SK-N-SH (cell line): ENCODE measurements at regions not wholly inside any gene's neighbourhood (a gene's known extent, or its start where the extent isn't known, plus 50 kb on each side); places are given as distances from the start of the nearest gene placed in this dataset.

Experiments
- CHD2 ChIP-seq: fragments of 150-350 bp; IDR thresholded peaks from 2 replicates; pipeline ENCODE4 v1.6.1; 2018; ENCODE audit warnings: low read length; ENCODE audit not compliant: partially characterized antibody
- CTCF ChIP-seq: fragments of 200-600 bp; sonication (generic); IDR thresholded peaks from 2 replicates; pipeline ENCODE4 v1.6.1; 2017; ENCODE audit warnings: antibody characterized with exemption, mild to moderate bottlenecking, moderate library complexity
- NFIC ChIP-seq: IDR thresholded peaks from 2 replicates; pipeline ENCODE4 v1.4.0; 2012; ENCODE audit warnings: borderline replicate concordance
- NRF1 ChIP-seq: IDR thresholded peaks from 2 replicates; pipeline ENCODE4 v1.6.1; 2012; ENCODE audit warnings: low read depth, mild to moderate bottlenecking, low read length
- PBX3 ChIP-seq: IDR thresholded peaks from 2 replicates; pipeline ENCODE4; 2012
- POLR2AphosphoS5 ChIP-seq: IDR thresholded peaks from 2 replicates; pipeline ENCODE4 v1.6.1; 2012; ENCODE audit warnings: low read depth, low read length
- REST ChIP-seq: IDR thresholded peaks from 2 replicates; pipeline ENCODE4 v1.6.1; 2012; ENCODE audit warnings: mild to moderate bottlenecking, low read depth, low read length, moderate library complexity
- RFX5 ChIP-seq: IDR thresholded peaks from 2 replicates; pipeline ENCODE4 v1.6.1; 2012; ENCODE audit warnings: mild to moderate bottlenecking, improper control_type of control experiment, low read length
- USF1 ChIP-seq: IDR thresholded peaks from 2 replicates; pipeline ENCODE4 v1.4.0; 2012; ENCODE audit warnings: low read depth, borderline replicate concordance
- USF2 ChIP-seq: fragments of 150-350 bp; IDR thresholded peaks from 2 replicates; pipeline ENCODE4 v1.6.1; 2017; ENCODE audit warnings: antibody characterized with exemption, low read length, low read depth, borderline replicate concordance
- ZBTB33 ChIP-seq: IDR thresholded peaks from 2 replicates; pipeline ENCODE4 v1.4.0; 2012; ENCODE audit warnings: low read depth, borderline replicate concordance

GRCh38 chr5:20469390-20469789 is 481.4 kb upstream of the CDH18 start:
- TF ChIP-seq CTCF (peak; percentile 29), RFX5 (no peak), REST (no peak), NFIC (no peak), NRF1 (no peak), POLR2AphosphoS5 (no peak), USF1 (no peak), USF2 (no peak), CHD2 (no peak), ZBTB33 (no peak), PBX3 (no peak)
